Esophagus mucosa (tissue), 1 donor: ENCODE measurements at regions not wholly inside any gene's neighbourhood (a gene's known extent, or its start where the extent isn't known, plus 50 kb on each side); places are given as distances from the start of the nearest gene placed in this dataset.

Experiments
- ATAC-seq: fragments of 200-7000 bp; cut with Tn5 transposase; one replicate; pipeline ENCODE4 v1.9.1; 2020
- donor health status: DM: yes; HTN: yes; CAD: no.

- ATAC-seq = peak; percentile 97
These were observed 331.5 kb downstream of the ZNF608 start for GRCh38 chr5:124414973-124415372.

DNA sequence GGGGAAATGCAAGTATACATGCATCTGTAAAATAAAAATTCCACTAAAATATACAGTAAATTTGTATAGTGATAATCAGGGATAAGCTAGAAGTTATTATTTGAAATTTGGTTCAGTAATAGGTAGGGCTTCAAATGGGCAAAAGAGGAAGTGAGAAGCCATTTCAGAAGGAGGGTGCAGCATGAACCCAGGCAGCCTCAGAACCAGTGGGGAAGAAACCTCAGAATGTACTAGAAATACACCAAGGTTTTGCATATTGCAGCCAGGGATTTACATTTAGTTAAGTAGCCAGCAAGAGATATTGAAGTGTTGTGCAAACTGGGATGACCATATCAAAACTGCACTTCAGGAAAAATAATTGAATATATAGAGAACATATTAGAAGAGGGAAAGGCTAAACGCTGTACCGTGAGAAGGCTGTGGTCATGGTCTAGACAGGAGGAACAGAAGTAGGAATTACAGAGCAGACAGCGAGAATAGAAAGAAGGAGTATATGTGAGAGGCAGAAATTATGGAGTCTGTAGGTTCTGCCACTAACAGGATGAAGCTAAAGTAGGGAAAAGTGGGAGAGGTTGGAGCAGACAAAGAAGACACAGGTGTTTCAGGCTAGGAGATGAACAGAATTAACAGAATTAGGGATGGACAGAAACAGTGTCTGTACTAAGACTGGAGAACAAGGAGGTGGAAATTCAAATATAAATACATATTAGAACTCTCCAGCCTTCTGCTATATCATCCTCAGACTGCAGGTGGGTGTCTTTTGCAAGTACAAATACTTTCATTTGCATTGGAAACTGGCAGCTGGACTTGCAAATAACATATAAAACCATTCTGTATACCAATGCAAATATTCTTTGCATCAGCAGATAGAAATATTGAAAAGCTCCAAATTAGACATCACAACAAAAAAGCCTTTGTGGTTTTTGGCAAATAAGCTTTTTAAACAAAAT, 335.6 kb downstream of the ZNF608 start:
- ATAC-seq = no peak

DNA sequence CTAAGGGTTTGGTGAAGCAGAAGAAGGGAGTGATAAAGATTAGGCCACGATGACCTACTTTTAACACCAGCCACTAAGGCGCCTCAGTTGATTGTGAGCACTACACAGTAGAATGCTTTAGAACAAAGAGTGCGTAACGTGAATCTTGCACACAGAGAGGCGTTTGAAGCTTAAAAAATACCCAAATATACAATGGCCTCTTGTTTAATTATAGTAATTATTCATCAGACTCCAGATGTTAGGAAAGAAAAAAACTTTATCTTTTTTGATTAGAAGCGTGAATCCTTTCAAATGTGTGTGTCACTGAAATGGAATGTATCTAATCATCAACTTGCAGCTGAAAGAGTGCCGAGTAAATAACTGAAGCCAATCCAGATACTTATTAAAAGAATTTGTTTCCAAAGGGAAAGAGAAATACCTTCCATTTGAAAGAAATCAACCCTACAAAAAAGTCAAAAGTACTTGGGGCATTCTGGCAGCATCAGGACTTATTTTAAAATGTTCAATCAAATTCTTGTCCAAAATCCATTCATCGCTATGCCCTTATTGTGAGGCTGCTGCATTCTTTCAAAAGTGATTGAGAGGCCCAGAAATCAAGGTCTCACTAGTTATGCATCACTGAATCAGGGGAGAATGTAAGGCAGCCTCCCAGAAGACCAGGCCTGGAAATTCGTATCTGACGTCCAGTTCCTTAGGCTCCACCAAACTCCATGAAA, 337.5 kb downstream of the ZNF608 start:
- no peak for ATAC-seq

DNA sequence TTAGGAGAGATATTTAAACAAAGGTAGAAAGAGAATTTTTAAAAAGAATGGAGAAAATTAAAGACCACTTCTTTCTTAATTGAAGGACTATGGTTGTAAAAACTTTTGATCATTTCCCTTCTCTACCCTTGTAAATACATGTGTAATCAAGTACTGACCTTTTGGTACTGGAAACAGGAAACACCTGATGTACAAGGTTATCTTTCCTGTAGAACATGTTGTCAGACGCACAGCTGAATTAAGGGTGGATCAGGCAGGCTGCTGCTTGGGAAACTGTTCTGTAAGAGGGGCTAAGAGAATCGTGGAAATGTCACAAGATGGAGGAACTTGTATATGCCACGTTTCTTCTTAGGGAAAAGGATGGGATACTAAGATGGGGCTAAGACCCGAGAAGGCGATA, 341.6 kb downstream of the ZNF608 start:
- ATAC-seq = peak; percentile 80

DNA sequence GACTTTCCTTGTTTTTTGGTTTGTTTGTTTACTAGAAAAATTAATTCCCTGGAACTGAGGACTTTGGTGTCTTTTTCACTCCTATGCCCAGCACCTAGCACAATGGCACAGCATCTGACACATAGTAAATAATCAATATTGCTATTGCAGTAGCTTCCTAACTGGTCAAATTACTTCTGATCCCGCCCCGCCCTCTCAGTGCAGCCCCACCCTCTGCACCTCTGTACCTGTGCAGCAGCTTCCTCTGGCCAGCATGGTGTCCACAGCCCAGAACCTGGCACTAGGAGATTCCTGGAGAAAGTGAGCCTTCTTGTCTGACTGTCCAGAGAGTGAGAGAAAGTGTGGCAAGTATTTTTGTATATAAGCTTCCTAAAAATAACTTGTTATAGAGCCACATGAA, 343.2 kb downstream of the ZNF608 start:
- peak; percentile 50 for ATAC-seq

DNA sequence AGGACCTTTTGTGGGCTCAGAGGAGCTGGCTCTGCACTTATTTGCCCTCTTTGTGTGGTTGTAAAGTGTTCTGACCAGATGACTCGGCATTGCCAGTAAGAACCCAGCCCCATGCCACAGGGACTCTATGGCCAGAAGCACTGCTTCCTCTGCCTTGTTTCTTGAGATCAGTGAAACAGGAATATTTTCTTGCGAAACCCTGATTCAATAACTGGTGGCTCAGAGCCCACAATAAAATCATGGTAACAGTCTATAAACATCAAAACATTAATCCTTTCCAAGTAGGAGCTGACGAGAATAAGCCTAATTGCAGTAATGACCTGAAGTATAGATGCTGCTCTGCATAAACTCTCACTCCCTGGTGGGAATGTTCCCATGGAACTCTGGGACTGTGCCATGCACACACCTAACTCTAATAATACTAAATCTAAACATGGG, 344.3 kb downstream of the ZNF608 start:
- peak; percentile 76 for ATAC-seq

- peak; percentile 24 for ATAC-seq
These were observed 344.8 kb downstream of the ZNF608 start for GRCh38 chr5:124401476-124402143.

GRCh38 chr5:124399426-124399961, 346.9 kb downstream of the ZNF608 start:
- no peak for ATAC-seq

DNA sequence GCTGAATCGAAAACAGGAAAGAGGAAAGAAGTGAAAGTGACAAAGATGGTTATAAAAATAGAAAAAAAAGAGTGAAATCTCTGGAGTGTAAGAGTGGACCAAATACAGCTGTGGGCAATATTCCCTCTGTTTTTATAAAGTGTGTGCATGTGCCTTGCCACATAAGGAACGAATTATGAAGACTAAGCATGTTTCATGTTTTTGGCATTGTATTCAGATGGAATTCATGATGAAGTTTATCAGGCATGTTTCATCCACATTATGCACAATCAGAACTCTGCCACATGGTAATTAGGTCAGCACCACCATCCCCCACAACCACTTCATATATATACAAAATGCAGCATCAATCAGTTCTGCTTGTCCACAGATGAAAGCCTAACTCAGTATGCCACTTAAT, 348.0 kb downstream of the ZNF608 start:
- no peak for ATAC-seq

DNA sequence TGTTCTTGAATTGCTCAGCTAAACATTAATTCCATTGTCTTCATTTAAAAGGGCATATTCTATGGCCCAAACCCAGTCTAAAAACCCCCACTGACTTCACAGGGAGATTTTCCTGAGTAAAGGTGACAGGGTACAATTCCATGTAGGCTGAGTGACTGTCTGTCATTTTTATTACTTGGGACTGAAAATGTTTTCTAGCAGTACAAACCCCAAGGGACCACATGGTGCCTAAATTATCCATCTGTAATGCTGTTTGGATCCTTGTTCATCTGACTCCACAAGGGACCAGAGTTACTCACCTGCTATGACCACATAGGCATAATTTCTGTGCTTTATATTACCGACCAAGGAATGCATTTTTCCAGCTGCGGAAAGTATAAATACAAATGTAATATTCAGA, 349.1 kb downstream of the ZNF608 start:
- ATAC-seq = no peak

DNA sequence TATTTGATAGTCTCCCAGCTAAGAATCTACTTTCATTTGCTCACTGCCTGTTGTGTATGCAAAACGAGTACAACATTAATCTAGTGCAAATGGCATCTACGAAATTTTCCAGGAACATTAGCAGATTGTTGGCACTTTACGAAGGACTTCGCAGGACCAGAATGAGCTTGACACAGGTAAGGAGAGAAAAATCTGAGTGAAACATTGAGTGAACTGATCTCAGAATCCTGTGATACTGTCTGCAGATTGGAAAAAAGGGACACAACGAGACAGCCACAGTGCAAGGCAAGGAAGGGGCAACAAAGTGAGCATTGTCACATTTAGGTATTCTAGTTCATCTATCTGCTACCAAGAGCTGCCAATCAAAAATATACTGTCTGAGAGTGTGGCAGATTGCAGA, 350.5 kb downstream of the ZNF608 start:
- ATAC-seq = no peak

- no peak for ATAC-seq
These were observed 351.2 kb downstream of the ZNF608 start for GRCh38 chr5:124395287-124395686.

- no peak for ATAC-seq
These were observed 351.7 kb downstream of the ZNF608 start for GRCh38 chr5:124394700-124395245.

- ATAC-seq = peak; percentile 39
These were observed 352.7 kb downstream of the ZNF608 start for GRCh38 chr5:124393584-124394379.

- ATAC-seq = no peak
These were observed 362.7 kb downstream of the ZNF608 start for GRCh38 chr5:124383693-124384092.

DNA sequence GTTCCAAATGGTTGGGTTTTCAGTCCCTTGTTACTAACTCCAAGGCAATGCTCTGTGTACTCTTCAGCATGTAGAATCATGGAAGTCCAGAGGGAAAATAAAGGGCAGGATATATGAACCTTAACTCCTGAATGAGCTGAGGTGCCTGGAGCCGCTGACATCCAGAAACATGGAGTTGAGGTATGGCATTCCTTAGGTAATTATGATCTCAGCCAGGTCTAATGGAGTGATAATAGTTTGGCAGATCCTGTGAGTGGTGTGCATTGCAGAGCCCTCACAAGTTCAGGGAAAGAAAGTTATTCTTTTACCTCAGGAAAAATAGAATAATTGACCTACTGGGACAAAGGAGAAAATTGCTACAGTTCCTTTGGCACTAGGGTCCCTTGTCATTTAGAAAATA, 369.1 kb downstream of the ZNF608 start:
- ATAC-seq = no peak

GRCh38 chr5:124373883-124374282, 372.6 kb downstream of the ZNF608 start:
- ATAC-seq = no peak

DNA sequence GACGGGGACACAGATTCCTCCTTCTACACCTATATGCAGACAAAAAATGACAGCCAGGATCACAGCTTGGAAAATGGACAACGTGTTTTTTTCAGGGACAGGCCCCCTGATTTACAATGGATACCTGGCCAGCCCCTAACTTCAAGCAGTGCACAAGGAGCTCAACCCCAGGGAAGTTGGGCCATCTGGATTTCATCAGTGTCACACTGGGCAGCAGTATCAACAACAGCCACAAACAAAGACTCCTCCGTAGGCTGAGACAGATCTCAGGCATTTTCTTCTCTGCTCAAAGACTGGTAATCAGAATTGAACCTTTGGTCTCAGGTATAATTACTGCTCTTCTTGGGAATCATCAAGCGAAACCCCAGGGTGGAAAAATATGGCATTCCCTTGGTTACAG, 374.0 kb downstream of the ZNF608 start:
- no peak for ATAC-seq

DNA sequence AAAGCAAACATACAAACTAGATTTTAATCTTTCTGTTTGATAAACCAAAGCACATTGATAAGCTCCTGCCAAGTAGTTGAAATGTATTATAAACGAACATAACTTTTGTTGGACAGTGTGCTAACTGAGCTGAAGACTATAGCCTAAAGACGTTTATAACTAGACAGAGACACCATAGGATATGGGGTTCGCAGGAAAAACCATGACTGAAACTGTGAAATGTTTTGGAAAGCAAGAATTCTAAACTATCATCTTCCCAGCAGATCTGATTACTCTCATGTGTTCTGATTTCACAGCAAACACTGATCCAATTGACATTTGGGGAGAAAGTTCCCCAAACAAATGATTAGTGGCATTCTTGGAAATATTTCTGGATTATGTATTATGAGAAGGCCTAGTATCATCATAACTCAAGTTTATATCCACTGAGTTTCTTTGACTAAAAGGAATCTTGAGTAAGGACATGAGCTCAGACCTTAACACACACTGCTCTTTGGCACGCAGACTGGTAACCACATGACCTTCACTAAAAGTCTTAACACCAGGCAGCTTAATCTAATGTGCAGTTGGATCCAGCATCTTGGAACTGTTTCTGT, 375.2 kb downstream of the ZNF608 start:
- no peak for ATAC-seq

- no peak for ATAC-seq
These were observed 375.8 kb downstream of the ZNF608 start for GRCh38 chr5:124370601-124371000.

- ATAC-seq = no peak
These were observed 381.1 kb downstream of the ZNF608 start for GRCh38 chr5:124365361-124365801.
